Endothelial cell (in vitro differentiated cells): ENCODE measurements at regions not wholly inside any gene's neighbourhood (a gene's known extent, or its start where the extent isn't known, plus 50 kb on each side); places are given as distances from the start of the nearest gene placed in this dataset.

Source experiments
- DNase-seq: peaks from one replicate; pipeline ENCODE4 v3.0.0; 2021; ENCODE audit warnings: low spot score
- H3K27ac Mint-ChIP-seq: one replicate; pipeline ENCODE4 v1.8.0; 2021; ENCODE audit warnings: mixed read lengths, inconsistent platforms; ENCODE audit not compliant: unreplicated experiment
- H3K27me3 Mint-ChIP-seq: one replicate; pipeline ENCODE4 v1.8.0; 2021; ENCODE audit warnings: mild to moderate bottlenecking, moderate library complexity, mixed read lengths, inconsistent platforms; ENCODE audit not compliant: unreplicated experiment
- H3K36me3 Mint-ChIP-seq: one replicate; pipeline ENCODE4 v1.8.0; 2021; ENCODE audit warnings: mild to moderate bottlenecking, low read depth, mixed read lengths, inconsistent platforms; ENCODE audit not compliant: unreplicated experiment
- H3K4me1 Mint-ChIP-seq: one replicate; pipeline ENCODE4 v1.8.0; 2021; ENCODE audit warnings: mild to moderate bottlenecking, mixed read lengths, inconsistent platforms; ENCODE audit not compliant: unreplicated experiment
- H3K4me3 Mint-ChIP-seq: one replicate; pipeline ENCODE4 v1.8.0; 2021; ENCODE audit warnings: mild to moderate bottlenecking, mixed read lengths, inconsistent platforms; ENCODE audit not compliant: unreplicated experiment
- H3K9me3 Mint-ChIP-seq: one replicate; pipeline ENCODE4 v1.8.0; 2021; ENCODE audit warnings: mixed read lengths, inconsistent platforms; ENCODE audit not compliant: unreplicated experiment
- TF ChIP-seq, protein P1 (sequence below): fragments of 200-600 bp; sonication (generic); IDR thresholded peaks from one replicate; pipeline ENCODE4 v1.5.0; 2021; ENCODE audit warnings: antibody characterized with exemption; ENCODE audit not compliant: unreplicated experiment

DNA sequence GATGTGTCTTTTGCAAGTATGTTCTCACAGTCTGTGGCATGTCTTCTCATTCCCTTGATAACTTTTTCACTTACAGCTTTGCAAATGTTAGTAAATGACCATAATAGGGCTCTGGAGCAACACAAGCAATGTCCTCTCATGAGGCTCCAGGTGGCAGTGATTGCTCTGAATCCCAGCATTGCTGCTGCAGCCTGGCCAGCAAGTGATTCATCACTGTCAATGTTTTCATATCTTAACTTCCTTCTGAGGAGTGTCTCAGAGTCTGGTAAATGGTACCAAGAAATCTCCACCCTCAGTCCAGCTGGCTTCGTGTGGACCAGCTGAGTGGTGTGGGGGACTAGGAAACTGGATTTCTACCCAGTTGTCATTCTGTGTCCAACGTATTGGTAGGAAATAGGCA is 139.6 kb downstream of the MYLK4 start:
- Mint-ChIP-seq H3K4me3 (no peak overlapping the region), H3K27me3 (peaks cover 5% of the 10 kb centered on the region), H3K4me1 (peaks cover 13% of the 10 kb centered on the region), H3K27ac (no peak overlapping the region), H3K9me3 (no peaks in the 10 kb centered on the region), H3K36me3 (peaks cover 4% of the 10 kb centered on the region)
- DNase-seq, result no peak
- TF ChIP-seq, protein P1, sequence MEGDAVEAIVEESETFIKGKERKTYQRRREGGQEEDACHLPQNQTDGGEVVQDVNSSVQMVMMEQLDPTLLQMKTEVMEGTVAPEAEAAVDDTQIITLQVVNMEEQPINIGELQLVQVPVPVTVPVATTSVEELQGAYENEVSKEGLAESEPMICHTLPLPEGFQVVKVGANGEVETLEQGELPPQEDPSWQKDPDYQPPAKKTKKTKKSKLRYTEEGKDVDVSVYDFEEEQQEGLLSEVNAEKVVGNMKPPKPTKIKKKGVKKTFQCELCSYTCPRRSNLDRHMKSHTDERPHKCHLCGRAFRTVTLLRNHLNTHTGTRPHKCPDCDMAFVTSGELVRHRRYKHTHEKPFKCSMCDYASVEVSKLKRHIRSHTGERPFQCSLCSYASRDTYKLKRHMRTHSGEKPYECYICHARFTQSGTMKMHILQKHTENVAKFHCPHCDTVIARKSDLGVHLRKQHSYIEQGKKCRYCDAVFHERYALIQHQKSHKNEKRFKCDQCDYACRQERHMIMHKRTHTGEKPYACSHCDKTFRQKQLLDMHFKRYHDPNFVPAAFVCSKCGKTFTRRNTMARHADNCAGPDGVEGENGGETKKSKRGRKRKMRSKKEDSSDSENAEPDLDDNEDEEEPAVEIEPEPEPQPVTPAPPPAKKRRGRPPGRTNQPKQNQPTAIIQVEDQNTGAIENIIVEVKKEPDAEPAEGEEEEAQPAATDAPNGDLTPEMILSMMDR, result no peak

GRCh38 chr6:2608503-2608902 is 142.2 kb downstream of the MYLK4 start:
- Mint-ChIP-seq H3K36me3 (peaks cover 4% of the 10 kb centered on the region), H3K9me3 (no peaks in the 10 kb centered on the region), H3K27ac (no peak overlapping the region), H3K4me1 (peaks cover 14% of the 10 kb centered on the region), H3K27me3 (peaks cover 7% of the 10 kb centered on the region), H3K4me3 (no peak overlapping the region)
- DNase-seq, result no peak
- TF ChIP-seq, protein P1, result no peak

- Mint-ChIP-seq H3K27me3 (peaks cover 2% of the 10 kb centered on the region), H3K27ac (no peak overlapping the region)
- TF ChIP-seq, protein P1, result no peak
Observed at GRCh38 chr6:2600363-2600762, 150.4 kb downstream of the MYLK4 start.

GRCh38 chr6:2599817-2600216 is 150.9 kb downstream of the MYLK4 start:
- TF ChIP-seq, protein P1, result no peak
- H3K4me3 Mint-ChIP-seq, result no peak overlapping the region
- peaks cover 2% of the 10 kb centered on the region for H3K27me3 Mint-ChIP-seq
- no peaks in the 10 kb centered on the region for H3K9me3 Mint-ChIP-seq
- H3K4me1 Mint-ChIP-seq, result peaks cover 15% of the 10 kb centered on the region
- H3K27ac Mint-ChIP-seq, result no peak overlapping the region
- no peak for DNase-seq
- no peaks in the 10 kb centered on the region for H3K36me3 Mint-ChIP-seq

More at GRCh38 chr6:2600363-2600762, 150.4 kb downstream of the MYLK4 start:
- H3K9me3 Mint-ChIP-seq, result no peaks in the 10 kb centered on the region
- H3K4me1 Mint-ChIP-seq, result peaks cover 16% of the 10 kb centered on the region
- no peak for DNase-seq
- no peaks in the 10 kb centered on the region for H3K36me3 Mint-ChIP-seq
- peak overlapping the region; percentile 11 for H3K4me3 Mint-ChIP-seq

GRCh38 chr6:2598867-2599266 is 151.9 kb downstream of the MYLK4 start:
- H3K9me3 Mint-ChIP-seq, result no peaks in the 10 kb centered on the region
- H3K4me3 Mint-ChIP-seq, result no peak overlapping the region
- no peak for DNase-seq
- peaks cover 2% of the 10 kb centered on the region for H3K27me3 Mint-ChIP-seq
- H3K4me1 Mint-ChIP-seq, result peaks cover 9% of the 10 kb centered on the region
- TF ChIP-seq, protein P1, result no peak
- no peaks in the 10 kb centered on the region for H3K36me3 Mint-ChIP-seq
- H3K27ac Mint-ChIP-seq, result no peak overlapping the region
